ENCODE measurements at regions not wholly inside any gene's neighbourhood (a gene's known extent, or its start where the extent isn't known, plus 50 kb on each side); places are given as distances from the start of the nearest gene placed in this dataset.

DNA sequence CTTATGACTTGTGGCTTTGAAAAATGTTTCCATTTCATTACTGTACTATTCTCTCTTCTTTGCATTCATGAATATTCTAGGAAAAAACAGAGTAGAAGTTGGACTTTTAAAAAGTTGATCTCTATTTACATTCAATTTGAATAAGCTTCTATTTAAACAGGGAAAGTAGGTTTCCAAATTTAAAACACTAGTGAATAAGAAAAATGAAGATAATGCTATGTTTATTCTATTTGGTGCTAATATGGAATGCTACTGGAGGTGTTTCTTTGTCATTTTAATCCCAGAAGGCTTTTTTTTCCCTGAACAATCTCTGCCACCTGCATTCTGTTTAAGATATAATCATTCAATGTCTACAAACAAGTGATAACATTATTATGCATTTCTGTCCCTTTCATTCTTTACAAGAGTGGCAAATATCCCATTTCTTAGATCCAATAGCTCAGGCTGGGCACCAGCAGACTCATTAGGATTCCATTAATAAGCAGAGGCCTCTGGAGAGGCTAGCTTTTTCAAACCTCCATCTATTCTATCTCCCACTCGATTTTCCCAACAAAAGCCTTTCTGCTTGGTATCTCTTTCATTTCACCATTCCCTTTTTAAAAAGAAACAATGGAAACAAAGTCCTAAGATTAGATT is 1001.6 kb upstream of the CDH8 start:
- no peak for DNase-seq

DNA sequence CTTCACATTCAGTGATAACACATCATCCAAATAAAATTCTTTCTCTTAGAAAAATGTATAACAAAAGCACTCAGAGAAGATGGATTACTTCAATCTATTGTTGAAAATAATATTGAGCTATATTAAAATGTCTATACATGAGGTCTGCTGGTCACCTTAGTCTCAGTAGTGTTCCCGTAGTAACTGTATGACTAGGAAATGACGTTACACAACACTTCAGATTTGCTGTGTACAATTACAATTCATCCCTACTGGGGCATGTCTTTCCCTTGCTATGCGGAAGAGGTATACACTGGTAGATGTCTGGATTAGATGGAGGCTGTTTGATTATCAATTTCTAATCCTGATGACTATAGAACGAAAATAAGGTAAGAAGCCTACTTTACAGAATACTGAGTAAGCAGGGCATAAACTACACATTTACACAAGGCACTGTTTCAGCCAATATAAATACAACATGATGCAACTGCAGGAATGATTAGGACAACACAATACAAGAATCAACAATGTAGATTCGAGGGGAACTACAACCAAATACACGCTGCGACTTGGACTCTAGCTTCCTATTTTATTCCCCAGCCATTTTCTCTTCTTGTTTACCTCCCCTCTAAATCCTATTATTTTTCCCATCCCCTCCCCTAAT is 982.5 kb upstream of the CDH8 start:
- DNase-seq: no peak

DNA sequence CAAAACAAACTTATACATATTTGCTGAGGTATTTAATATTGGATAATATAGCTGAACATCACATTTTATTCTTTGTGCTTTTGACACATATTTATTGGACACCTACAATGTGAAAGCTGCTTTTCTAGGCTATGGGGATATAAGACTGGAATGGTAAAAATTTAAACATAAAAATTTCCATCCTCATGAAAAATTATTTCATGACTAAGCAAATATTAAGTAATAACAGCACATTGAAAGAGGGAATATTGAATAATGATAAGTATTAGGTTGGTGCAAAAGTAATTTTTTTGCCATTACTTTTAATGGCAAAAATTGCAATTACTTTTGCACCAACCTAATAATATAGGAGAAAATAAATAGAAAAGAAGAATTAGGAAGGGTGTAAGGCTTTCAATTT is 972.5 kb upstream of the CDH8 start:
- no peak for DNase-seq

DNA sequence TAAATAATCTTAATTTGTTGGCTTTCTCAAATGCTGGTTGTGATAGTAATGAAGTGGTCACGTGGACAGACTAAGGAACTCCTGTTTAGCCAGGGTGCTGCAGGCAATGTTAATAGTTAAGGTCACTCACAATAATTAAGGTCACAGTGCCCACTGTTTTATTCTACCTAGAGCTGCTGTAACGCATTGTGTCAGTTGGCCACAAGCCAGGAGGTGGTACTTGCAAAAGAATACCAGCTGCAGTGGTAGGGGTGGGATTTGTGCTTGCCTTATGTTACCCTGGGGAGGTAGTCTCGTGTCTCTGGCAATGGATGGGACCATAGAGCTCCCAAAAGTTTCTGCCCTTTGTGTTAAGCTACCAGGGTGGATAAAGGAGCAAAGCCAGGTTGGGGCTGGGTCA is 969.1 kb upstream of the CDH8 start:
- no peak for DNase-seq

DNA sequence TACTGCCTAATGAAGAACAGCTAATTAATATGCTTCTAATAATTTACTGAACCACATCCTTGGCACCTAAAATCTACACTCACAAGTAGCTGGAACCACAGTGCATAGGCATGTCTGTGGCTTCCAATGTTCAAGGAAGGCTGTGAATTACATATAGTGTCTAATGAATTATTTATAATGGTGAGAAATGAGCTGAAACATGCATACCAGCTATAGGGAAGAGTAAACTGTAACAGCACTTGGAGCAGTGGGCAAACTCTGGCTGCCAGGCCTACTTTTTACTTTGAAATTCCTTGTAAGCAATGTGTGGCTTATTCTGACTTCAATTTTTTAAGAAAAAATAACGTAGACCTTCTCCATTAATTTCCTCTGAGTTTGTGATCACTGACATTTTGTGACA is 953.2 kb upstream of the CDH8 start:
- no peak for DNase-seq

DNA sequence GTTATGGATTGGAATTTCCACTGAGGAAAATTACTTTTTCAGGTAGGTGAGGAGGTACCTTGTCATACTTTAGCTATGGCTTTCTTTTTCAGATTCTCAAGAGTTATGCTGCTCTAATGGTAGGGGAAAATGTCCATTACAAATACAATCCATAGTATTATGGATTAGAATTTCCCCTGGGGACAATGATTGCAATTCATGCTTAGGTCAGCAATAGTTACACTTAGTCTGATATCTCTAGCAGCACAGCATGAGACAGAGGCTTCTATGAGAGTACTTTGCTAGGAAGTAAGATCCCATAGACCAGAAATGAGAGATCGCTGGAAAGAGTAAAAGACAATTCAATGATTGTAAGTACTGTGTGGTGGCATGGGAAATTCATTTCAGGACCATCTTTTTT is 949.5 kb upstream of the CDH8 start:
- no peak for DNase-seq

DNA sequence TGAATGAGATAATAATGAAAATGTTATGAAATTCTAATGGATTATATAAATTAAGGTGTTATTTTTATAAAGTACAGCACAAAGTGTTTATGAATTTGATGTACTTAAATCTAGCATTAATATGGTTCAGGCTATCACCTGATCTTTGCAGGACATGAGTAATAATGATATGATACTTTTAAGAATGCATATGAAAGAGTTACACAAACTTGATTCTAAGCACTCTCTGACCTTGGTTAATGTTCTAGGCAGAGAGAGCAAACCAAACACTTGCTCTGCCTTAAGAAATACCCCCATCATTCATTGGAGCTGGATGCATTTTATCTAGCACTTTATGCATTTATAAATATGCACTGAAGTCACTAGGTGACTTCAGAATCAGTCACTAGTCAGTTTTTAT is 942.2 kb upstream of the CDH8 start:
- DNase-seq: no peak

DNA sequence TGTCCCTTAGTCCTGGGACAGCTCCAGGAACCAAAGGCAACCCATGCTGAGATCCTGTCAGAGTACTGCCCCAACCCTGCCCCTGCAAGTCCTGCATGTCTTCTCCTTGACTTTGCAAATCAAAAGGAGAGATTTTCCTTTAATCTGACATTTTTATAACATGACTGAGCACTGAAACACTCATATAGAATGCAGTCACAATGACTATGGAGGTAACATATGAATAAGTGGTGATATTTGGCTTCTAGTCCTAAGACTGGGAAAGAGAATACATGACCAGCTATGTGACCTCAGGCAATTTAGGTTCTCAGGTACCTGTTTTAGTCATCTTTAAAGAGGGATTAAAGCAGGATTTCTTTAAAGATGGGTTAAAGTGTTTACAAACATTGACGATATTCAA is 941.6 kb upstream of the CDH8 start:
- DNase-seq: no peak

DNA sequence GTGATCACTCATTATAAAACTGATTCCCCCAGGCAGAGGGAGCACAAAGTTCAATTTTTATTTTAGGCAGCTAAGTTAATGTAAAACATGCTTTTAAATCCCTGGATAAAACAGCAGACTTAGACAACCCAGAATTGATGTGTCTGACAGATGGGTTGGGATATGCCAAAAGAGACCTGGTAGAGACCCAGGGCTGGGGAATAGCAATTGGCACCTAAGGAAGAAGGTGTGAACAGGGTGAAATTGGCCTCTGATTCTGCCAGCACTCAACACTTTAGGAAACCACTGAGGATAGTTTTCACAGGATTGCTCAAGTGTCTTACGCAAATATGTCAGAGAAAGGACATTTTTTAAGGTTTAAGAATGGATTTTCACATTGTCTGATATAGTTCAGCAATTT is 938.2 kb upstream of the CDH8 start:
- no peak for DNase-seq

DNA sequence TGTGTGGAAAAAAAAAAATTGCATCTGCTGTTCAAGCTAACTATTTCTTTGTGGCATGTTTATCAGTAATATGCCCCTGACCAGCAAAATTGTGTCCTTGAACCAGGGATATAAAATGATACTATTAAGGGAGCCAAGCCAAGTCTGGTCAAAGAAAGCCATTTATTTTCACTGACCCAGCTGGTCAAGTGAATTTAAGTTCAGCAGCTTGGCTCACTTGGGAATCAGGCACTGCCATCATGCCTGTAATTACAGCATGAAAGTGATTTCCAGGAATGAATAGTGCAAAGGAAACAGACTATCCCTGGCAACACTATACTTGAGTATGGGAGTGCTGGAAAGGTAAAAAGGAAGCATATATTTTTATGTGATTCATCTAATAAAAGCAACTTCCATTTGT is 934.6 kb upstream of the CDH8 start:
- no peak for DNase-seq

DNA sequence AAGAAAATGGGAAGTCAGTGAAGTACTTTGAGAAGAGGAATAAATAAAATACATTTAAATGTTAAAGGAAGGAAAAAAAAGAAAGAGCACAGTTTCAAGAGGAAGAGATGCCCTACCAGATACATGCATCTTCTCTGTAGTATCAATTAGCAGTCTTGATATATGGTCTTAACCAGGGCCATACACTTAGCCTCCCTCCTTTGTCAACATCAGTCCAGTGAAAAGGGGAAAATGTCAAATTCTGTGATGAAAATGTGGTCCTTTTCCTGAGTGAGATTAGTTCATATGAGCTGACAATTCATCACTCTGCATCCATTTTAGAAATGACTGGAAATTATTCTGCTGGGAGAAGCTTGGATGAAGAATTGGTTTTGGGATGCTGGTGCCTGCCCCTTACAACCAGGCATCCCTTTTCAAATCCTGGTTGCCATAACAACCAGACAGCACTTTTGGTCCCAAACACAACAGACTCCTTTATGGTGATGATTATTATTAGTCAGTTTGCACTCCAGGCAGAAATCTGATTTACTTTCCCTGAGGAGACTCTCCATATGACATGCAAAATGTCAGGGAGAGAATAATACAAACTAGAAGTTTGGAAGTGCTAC is 933.6 kb upstream of the CDH8 start:
- no peak for DNase-seq

DNA sequence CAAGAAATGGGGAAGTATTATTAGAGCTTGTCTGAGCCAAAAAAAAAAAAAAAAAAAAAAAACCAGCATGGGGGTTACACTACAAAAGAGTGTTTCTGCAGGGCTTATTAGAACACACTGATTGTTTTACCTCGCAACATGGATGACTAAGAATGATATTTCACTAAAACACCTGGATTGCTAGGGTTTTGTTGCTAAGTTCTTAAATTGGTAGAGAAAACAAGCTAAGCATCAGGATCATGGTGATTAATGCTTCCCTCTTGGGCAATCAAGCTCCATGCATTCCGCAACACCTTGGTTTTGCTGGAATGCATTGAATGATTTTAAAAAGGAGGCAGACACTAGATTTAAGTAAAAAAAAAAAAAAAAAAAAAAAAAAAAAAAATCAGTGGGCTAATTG is 931.4 kb upstream of the CDH8 start:
- DNase-seq: no peak

DNA sequence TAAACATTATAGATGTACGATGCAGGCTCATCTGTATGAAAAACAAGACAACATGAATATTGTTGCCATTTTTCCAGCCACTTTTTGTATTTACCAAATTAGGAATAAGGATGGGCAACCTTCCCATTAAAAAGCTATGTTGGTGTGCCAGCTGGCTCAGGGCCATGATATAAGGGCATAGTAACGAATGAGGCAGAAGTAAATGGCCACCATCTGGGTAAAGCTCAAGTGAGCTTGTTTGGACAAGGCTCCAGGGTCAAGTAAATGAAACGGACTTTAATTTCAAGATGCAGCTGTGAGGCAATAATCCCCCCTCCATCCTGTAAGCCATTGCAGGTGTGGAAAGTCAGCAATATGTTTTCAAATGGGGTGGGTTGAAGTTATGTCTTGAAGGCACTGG is 930.9 kb upstream of the CDH8 start:
- DNase-seq: no peak

DNA sequence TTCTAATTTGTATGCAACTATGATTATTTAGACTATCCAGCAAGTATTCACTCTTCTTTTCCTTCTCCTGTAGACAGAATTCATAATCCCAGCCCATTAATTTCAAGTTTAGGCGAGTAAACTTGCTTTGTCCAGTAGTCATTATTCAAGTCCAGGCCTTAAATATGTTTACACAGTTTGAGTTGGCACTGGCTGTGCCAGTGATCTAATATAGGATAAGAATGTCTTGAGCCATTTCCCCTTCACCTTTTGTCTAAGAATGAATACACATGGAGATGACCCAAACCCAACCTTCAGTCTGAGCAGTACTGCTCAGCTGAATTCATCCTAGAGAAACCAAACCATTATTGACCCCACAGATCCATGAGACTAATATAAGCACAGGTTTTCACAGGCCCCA is 930.4 kb upstream of the CDH8 start:
- DNase-seq: no peak

DNA sequence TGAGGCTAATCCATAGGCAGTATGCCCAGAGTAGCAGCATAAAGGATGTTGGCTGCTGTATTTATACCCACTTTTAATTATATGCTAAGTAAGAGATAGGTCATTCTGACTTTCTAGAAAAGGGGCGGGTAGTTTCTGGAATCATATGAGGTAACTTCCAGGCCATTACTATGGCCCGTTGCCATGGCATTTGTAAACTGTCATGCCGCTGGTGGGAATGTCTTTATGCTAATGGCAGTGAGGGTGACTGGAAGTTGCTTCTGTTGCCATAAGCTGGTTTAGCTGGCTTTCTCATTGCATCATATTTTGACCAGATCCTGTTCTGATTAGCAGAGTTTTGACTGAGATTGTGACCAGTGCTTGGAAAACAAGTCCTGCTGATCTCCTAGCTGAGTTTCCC is 929.6 kb upstream of the CDH8 start:
- DNase-seq: no peak

DNA sequence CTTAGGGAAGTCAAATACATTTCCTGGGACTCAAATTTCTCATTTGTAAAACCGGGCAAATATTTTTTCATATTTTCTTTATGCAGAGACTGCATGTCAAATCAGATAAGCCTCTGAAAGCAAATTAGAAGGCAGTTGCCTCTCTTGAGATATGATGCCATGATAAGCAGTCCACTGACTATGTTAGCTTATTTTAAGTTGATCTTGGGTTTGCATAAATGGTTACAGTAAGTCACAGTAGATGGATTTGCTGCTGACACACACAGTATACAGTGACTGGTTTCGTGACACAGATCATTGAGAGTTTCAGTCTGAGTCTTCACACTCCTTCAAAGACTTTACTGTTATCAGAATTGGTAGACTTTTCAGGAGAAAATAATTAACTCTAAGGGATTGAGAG is 927.6 kb upstream of the CDH8 start:
- DNase-seq: no peak

DNA sequence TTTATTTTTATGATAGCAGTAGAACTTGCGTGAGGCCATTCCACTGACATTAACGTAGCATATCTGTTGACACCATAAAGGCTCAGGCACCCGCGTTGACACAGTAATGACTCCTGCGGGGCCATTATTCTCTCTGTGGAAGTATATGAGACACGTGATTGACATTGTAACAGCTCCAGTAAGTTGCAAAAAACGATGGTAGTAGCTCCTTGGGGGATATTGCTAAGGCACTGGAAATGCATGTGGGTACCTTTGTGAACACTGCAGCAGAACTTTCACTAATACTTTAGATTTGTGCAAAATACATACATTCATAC is 918.8 kb upstream of the CDH8 start:
- no peak for DNase-seq

DNA sequence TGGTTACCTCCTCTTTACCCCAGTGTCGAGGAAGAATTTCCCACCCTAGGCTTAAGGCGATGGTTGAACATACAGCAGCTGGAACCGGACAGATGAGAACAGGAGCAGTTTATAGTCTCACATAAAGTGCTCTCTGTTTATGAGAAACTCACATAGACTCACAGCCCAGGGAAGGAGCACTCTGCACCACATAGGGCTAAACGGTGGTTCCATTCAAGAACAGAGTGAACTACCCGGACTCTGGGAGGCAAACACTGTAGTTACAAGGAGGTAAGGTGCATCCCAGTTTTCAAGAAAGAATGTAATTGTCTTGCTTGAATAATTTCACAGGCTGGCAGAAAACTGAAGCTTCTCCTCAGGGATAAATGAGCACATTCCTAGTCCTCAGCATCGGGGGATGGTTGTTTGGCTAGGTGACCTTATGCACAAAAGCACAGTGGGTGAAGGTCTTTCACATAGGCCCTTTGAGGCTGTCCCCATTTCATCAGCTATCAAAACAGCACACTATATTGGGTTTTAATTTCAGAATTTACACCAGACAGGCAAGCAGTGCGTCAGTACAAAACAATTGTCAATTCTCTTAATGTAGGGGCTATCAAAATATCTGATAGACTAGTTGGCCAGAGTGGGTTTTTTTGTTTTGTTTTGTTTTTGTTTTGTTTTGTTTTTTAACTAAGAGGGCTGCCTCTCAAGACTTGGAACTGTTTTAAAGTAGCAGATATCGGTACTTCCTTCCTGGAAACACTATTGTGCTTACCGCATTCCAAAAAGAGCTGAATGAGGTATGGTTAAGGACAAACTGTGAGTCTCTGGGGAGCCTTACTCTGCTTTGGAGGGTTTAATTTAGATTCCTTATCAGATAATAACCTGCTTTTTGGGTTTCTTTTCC is 918.1 kb upstream of the CDH8 start:
- DNase-seq: no peak

DNA sequence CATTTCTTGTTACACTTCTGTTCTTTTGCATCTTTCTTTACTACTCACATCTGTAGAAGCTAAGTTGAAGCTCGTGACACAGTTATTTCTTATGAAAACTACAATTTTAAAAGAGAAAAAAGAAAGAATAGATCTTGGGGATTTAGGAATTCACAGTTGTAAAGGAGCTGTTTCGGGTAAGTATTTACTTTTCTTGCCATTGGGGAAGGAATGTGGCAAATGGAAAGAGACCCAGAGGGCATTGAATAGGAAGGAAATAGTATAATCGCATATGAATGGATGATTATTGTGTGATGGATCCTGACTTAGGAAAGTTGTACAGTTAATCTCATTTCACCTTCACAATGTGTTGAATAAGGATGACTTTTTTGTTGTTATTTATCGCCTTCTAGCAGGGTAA is 914.1 kb upstream of the CDH8 start:
- DNase-seq: no peak

DNA sequence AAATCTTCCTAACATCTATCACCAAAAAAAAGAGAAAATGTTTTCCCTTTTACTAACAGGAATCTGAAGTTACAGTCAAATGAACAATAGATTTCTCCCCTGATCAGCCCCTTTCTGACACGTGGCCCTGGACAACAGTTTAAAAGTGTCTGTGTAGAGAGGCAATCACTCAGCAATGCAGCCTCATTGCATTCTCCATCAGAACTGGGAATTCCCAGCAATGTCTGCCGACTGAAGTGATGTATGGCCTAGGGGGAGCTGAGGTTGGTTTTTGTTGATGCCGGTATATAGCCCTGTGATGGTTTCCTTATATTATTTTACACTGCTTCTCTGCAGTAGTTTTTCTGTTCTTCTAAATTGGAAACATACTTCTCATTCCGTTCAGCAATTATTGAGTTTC is 904.3 kb upstream of the CDH8 start:
- no peak for DNase-seq

DNA sequence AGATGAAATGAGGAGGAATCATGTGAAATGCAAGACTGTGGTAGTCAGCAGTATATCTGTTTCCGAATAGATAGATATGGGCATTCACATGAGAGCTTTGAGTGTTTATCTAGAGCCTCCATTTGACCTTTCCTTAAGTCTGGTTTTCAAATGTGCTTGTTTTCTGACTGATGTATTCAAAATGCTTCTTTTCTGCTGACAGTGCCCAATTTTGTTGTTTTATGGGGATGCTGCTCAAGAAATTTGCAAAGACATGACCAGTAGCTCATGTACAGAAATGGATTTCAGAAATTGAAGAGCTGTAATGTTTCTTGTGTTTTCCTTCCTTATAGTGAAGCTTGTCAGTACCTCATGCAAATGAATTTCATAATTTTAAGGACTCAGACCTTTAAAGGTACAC is 903.4 kb upstream of the CDH8 start:
- no peak for DNase-seq

DNA sequence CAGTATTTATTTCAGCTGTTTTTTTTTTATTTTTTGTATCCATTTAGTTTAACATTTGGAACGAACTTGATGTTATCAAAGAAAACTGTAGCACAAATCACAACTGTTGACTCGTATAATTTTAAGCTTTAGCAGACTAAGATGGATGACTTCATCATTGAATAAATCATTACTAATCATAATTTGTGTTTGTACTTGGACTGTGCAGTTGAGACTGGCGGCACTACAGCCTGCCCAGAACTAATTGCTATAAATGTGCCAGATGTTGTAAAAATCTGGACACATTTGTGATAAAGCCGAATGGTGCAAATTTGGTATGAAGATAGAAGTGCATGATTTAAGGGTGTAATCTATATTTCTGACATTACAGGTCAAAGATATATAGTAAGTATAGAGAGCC is 897.7 kb upstream of the CDH8 start:
- no peak for DNase-seq

DNA sequence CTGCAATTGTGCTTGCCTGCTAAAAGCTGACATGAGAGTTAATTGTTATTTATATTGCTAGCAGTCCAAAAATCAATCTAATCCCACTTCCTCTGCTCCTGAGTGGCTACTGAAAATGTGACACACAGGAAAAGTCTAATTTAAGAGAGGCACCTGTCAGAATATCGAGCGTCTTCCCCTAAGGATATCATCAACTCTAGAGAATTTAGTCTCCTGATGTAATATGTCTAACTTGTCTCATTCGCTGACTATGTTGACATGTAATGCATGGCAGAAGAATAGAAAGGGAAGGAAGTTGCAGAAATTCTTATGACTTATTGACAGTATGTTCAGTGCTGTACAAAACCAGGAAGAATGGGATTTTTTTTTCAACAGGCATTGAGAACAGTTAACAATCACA is 893.4 kb upstream of the CDH8 start:
- no peak for DNase-seq

DNA sequence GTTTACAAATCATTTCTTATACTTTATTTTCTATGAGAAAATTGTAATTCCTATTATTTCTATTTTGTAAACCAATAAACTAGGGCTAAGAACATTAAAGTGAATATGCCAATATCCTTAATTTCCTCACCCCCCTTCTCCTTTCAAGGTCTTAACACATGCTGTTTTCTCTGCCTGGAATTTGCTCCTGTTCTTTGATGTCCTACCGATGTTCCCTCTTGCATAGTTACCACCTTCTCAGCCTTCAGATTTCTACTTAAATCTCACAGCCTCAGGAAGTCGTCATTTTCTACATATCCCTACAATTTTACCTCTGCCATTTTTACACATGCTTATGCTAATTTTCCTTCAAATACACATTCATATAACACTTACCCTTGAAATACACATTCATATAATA is 890.9 kb upstream of the CDH8 start:
- DNase-seq: no peak
